ENCODE measurements at regions not wholly inside any gene's neighbourhood (a gene's known extent, or its start where the extent isn't known, plus 50 kb on each side); places are given as distances from the start of the nearest gene placed in this dataset.

DNA sequence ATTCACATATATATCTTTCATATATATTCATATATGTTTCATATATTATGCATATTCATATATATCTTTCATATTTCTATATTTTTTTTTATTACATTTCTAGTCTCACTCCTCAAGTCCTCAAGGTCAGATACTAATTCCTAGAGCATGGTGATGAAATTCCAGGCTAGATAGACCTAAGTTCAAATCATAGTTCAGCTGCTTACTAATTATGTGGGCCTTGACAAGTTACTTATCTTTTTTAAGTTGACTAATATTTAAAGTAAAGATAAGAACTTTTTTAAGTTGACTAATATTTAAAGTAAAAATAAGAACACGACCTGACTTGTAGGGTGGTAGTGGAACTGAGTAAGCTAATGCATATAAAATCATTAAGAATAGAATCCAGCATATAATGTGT, 495.6 kb upstream of the MAN1A1 start:
- no peak for TF ChIP-seq CTCF (IDR thresholded peaks at IDR 0.05)
- H3K36me3 Mint-ChIP-seq (ENCODE audit: low read depth): no peaks in the 10 kb centered on the region
- DNase-seq (no peak), ATAC-seq (ENCODE audit: low read depth) (no peak)
- intact Hi-C loops (cut with micrococcal nuclease): no loop called here
- H3K27me3 Mint-ChIP-seq: no peaks in the 10 kb centered on the region
- H3K4me1 Mint-ChIP-seq: no peaks in the 10 kb centered on the region
- ChIA-PET CTCF (no interaction called here), POLR2A (no interaction called here)
- no peak overlapping the region for H3K4me3 Mint-ChIP-seq
- no peak overlapping the region for H3K27ac Mint-ChIP-seq
- peaks cover 7% of the 10 kb centered on the region for H3K9me3 Mint-ChIP-seq

- no peak for TF ChIP-seq CTCF (IDR thresholded peaks at IDR 0.05)
- Mint-ChIP-seq H3K27ac (no peak overlapping the region), H3K4me1 (no peaks in the 10 kb centered on the region), H3K27me3 (no peaks in the 10 kb centered on the region), H3K9me3 (peaks cover 8% of the 10 kb centered on the region), H3K36me3 (ENCODE audit: low read depth) (no peaks in the 10 kb centered on the region), H3K4me3 (no peak overlapping the region)
- no peak for ATAC-seq (ENCODE audit: low read depth)
- ChIA-PET POLR2A (no interaction called here), CTCF (no interaction called here)
- DNase-seq: no peak
- intact Hi-C loops (cut with micrococcal nuclease): no loop called here
These were observed 494.8 kb upstream of the MAN1A1 start for GRCh38 chr6:119844387-119844786.

DNA sequence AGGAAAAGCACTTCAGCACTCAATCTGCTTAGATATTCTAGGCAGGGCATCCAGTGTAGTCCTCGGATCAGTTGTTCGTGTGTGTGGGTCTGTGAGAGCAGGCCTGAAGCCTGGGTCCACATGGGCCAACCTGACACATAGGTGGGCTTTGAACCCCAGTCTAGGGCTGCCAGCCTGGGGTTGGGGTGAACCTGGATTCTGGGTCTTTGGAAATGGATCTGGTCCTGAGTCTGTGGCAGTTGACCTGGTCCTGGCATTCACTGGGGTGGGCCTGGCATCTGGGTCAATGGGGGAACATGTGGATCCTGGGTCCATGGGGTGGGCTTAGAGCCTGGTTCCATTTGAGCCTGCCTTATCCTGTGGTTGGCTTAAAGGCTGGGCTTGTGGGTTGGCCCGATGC, 492.6 kb upstream of the MAN1A1 start:
- CTCF ChIA-PET: no interaction called here
- H3K27ac Mint-ChIP-seq: no peak overlapping the region
- DNase-seq: no peak
- H3K36me3 Mint-ChIP-seq (ENCODE audit: low read depth): no peaks in the 10 kb centered on the region
- H3K27me3 Mint-ChIP-seq: no peaks in the 10 kb centered on the region
- intact Hi-C loops (cut with micrococcal nuclease): no loop called here
- TF ChIP-seq CTCF (IDR thresholded peaks at IDR 0.05): no peak
- ATAC-seq (ENCODE audit: low read depth): no peak
- H3K4me3 Mint-ChIP-seq: no peak overlapping the region
- no peaks in the 10 kb centered on the region for H3K4me1 Mint-ChIP-seq
- H3K9me3 Mint-ChIP-seq: peaks cover 8% of the 10 kb centered on the region
- POLR2A ChIA-PET: no interaction called here

- ChIA-PET CTCF (no interaction called here), POLR2A (no interaction called here)
- no peak for ATAC-seq (ENCODE audit: low read depth)
- Mint-ChIP-seq H3K27me3 (no peaks in the 10 kb centered on the region), H3K9me3 (peaks cover 8% of the 10 kb centered on the region), H3K36me3 (ENCODE audit: low read depth) (no peaks in the 10 kb centered on the region), H3K4me3 (no peak overlapping the region), H3K4me1 (no peaks in the 10 kb centered on the region), H3K27ac (no peak overlapping the region)
- TF ChIP-seq CTCF (IDR thresholded peaks at IDR 0.05): no peak
- no peak for DNase-seq
- intact Hi-C loops (cut with micrococcal nuclease): no loop called here
These were observed 488.5 kb upstream of the MAN1A1 start for GRCh38 chr6:119838043-119838442.

- intact Hi-C loops (cut with micrococcal nuclease): no loop called here
- ChIA-PET POLR2A (no interaction called here), CTCF (no interaction called here)
- no peak for TF ChIP-seq CTCF (IDR thresholded peaks at IDR 0.05)
- Mint-ChIP-seq H3K4me3 (no peak overlapping the region), H3K27me3 (no peaks in the 10 kb centered on the region), H3K9me3 (no peaks in the 10 kb centered on the region), H3K36me3 (ENCODE audit: low read depth) (no peaks in the 10 kb centered on the region), H3K27ac (no peak overlapping the region), H3K4me1 (no peaks in the 10 kb centered on the region)
- no peak for ATAC-seq (ENCODE audit: low read depth)
- DNase-seq: no peak
These were observed 484.9 kb upstream of the MAN1A1 start for GRCh38 chr6:119834418-119834817.
